ENCODE measurements at regions not wholly inside any gene's neighbourhood (a gene's known extent, or its start where the extent isn't known, plus 50 kb on each side); places are given as distances from the start of the nearest gene placed in this dataset.

DNA sequence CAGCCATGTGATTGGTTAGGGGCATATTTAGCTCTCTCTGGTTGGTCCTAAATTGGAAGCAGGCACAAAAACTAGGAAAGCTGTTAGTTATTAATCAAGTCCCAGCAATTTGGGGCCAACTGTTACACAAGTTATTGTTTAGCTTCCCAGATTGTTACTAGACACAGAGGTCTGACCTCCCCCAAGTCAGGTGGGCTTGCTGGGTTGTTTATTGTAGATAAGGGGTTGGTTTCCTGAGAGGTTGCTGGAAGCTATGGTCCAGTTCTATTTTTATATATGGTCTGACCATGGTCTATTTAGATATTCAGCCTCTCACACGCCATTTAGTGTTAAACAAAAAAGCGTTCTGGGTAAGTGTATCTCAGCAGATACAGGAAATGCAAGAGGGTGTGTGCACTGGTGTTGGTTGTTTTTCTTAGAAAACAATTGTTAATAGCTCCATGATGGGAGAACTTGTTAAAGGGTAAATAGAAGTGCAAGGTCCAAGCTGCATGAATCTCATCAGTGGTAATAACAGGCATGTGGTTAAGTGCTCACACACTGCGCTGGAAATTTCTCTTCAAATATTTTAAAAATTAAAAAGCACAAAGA is 150.0 kb downstream of the RAP2A start:
- Histone ChIP-seq H3K9ac (ENCODE audit: insufficient read depth in 1 of 2, low read depth in 2 of 2, low read length in 2 of 2) (no peak overlapping the region), H4K20me1 (replicated peaks; ENCODE audit: control insufficient read depth, insufficient read depth, low read length) (no peaks in the 10 kb centered on the region), H3K4me2 (ENCODE audit: insufficient read depth, low read length) (no peak overlapping the region), H3K27ac (ENCODE audit: extremely low read depth, low read depth, low read length) (no peak overlapping the region), H3K4me3 (no peak overlapping the region), H2AFZ (ENCODE audit: low read depth, low read length) (no peak overlapping the region), H3K36me3 (ENCODE audit: control insufficient read depth, insufficient read depth, low read length) (no peaks in the 10 kb centered on the region), H3K27me3 (ENCODE audit: control insufficient read depth in 2 of 2, insufficient read depth in 2 of 2, low read length in 2 of 2) (no peaks in the 10 kb centered on the region; a peak in 1 of 5 replicates), H3K9me3 (replicated peaks; ENCODE audit: control insufficient read depth, insufficient read depth, low read depth, low read length) (no peaks in the 10 kb centered on the region), H3K79me2 (ENCODE audit: control insufficient read depth, insufficient read depth, low read length) (no peaks in the 10 kb centered on the region), H3K4me1 (replicated peaks in 1 of 2; ENCODE audit: control insufficient read depth in 2 of 2, insufficient read depth in 2 of 2, low read length in 2 of 2) (no peaks in the 10 kb centered on the region), H3K9me1 (ENCODE audit: control insufficient read depth, insufficient read depth, low read length) (no peaks in the 10 kb centered on the region)
- CTCF ChIA-PET (ENCODE audit: low intra/inter-chr PET ratio) = no interaction called here
- ATAC-seq (no peak), DNase-seq (ENCODE audit: extremely low read depth in 1 of 4, low spot score in 3 of 4) (no peak), FAIRE-seq (no peak)
- no TSS peak for BruUV-seq (replicated peaks)
- 0% methylated on average over 3 of the region's 3 CpGs for WGBS (ENCODE audit: insufficient coverage, low coverage, missing lambda C conversion rate)
- in situ Hi-C loops (cut with MboI) (no loop called here), intact Hi-C loops (cut with micrococcal nuclease) (no loop called here)
- TF ChIP-seq XRCC4 (IDR thresholded peaks at IDR 0.05; ENCODE audit: extremely low read depth, insufficient read depth, insufficient read length) = no peak
- TF ChIP-seq ZNF134 (CRISPR knock-in tag; conservative IDR thresholded peaks at IDR 0.05) = no peak
- TF ChIP-seq CSDE1 (IDR thresholded peaks at IDR 0.05) = no peak
- TF ChIP-seq ASH1L (IDR thresholded peaks at IDR 0.05; ENCODE audit: borderline replicate concordance, low read depth, partially characterized antibody) = no peak
- no peak for TF ChIP-seq SRF (CRISPR knock-in tag; IDR thresholded peaks at IDR 0.05)
- TF ChIP-seq MAFK (IDR thresholded peaks at IDR 0.05; ENCODE audit: low read length) = no peak
- TF ChIP-seq HNRNPUL1 (IDR thresholded peaks at IDR 0.05; ENCODE audit: low read length) = no peak
- TF ChIP-seq THAP7 (CRISPR knock-in tag; IDR thresholded peaks at IDR 0.05) = no peak
- no peak for TF ChIP-seq AFF4 (CRISPR knock-in tag; IDR thresholded peaks at IDR 0.05)
- TF ChIP-seq ZNF232 (CRISPR knock-in tag; IDR thresholded peaks at IDR 0.05) = no peak
- TF ChIP-seq SIN3B (IDR thresholded peaks at IDR 0.05; ENCODE audit: low read depth) = no peak
- no peak for TF ChIP-seq GTF2A2 (tag; IDR thresholded peaks at IDR 0.05)
- TF ChIP-seq ZBTB9 (CRISPR knock-in tag; IDR thresholded peaks at IDR 0.05) = no peak
- TF ChIP-seq, protein P1, sequence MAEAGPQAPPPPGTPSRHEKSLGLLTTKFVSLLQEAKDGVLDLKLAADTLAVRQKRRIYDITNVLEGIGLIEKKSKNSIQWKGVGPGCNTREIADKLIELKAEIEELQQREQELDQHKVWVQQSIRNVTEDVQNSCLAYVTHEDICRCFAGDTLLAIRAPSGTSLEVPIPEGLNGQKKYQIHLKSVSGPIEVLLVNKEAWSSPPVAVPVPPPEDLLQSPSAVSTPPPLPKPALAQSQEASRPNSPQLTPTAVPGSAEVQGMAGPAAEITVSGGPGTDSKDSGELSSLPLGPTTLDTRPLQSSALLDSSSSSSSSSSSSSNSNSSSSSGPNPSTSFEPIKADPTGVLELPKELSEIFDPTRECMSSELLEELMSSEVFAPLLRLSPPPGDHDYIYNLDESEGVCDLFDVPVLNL (CRISPR knock-in tag; IDR thresholded peaks at IDR 0.05; ENCODE audit: low read depth) = no peak
- TF ChIP-seq, protein P2, sequence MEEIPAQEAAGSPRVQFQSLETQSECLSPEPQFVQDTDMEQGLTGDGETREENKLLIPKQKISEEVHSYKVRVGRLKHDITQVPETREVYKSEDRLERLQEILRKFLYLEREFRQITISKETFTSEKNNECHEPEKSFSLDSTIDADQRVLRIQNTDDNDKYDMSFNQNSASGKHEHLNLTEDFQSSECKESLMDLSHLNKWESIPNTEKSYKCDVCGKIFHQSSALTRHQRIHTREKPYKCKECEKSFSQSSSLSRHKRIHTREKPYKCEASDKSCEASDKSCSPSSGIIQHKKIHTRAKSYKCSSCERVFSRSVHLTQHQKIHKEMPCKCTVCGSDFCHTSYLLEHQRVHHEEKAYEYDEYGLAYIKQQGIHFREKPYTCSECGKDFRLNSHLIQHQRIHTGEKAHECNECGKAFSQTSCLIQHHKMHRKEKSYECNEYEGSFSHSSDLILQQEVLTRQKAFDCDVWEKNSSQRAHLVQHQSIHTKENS (CRISPR knock-in tag; IDR thresholded peaks at IDR 0.05) = no peak
- TF ChIP-seq ZNF551 (CRISPR knock-in tag; IDR thresholded peaks at IDR 0.05) = no peak
- POLR2A ChIA-PET = interaction anchor here (0.7 to 1.4 kb wide), 2 partner anchors 9 to 50 kb away, joined by 3 read pairs; no protein-coding TSS in a partner anchor

Measured in K562 (cell line).